Epithelial cell of esophagus (primary cell): ENCODE measurements at regions not wholly inside any gene's neighbourhood (a gene's known extent, or its start where the extent isn't known, plus 50 kb on each side); places are given as distances from the start of the nearest gene placed in this dataset.

Experiments
- DNase-seq: peaks from one replicate; pipeline ENCODE4 v3.0.0; 2010; ENCODE audit warnings: low read depth
- H3K4me3 ChIP-seq: 2 replicates; pipeline ENCODE4 v1.5.1; 2011; ENCODE audit warnings: mild to moderate bottlenecking, low read length, control low read depth
- CTCF ChIP-seq: IDR thresholded peaks from 2 replicates; pipeline ENCODE4 v1.5.1; 2011; ENCODE audit warnings: low read depth, mild to moderate bottlenecking, low read length, control low read depth, inconsistent platforms; ENCODE audit not compliant: insufficient read depth; ENCODE audit errors: missing control alignments

DNA sequence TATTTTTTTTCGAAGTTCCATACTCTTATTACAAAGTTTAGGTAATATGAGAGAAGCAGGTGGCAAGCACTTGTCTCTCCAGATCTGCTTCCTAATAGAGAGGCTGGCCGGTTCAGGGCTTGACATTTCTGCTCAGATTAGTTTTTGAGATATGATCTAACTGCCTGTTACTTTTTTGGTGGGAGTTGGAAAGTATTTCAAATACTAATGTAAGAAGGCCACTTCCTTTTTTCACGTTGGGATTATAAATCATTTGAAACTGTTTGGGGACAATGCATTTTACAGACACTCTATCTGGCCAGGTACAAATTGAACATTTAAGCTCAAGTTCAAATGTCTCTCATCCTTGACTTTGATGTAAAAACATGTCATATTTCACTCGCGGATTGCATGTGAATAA, 222.1 kb upstream of the SULF2 start:
- TF ChIP-seq CTCF, result no peak
- DNase-seq, result no peak
- no peak overlapping the region for H3K4me3 ChIP-seq

DNA sequence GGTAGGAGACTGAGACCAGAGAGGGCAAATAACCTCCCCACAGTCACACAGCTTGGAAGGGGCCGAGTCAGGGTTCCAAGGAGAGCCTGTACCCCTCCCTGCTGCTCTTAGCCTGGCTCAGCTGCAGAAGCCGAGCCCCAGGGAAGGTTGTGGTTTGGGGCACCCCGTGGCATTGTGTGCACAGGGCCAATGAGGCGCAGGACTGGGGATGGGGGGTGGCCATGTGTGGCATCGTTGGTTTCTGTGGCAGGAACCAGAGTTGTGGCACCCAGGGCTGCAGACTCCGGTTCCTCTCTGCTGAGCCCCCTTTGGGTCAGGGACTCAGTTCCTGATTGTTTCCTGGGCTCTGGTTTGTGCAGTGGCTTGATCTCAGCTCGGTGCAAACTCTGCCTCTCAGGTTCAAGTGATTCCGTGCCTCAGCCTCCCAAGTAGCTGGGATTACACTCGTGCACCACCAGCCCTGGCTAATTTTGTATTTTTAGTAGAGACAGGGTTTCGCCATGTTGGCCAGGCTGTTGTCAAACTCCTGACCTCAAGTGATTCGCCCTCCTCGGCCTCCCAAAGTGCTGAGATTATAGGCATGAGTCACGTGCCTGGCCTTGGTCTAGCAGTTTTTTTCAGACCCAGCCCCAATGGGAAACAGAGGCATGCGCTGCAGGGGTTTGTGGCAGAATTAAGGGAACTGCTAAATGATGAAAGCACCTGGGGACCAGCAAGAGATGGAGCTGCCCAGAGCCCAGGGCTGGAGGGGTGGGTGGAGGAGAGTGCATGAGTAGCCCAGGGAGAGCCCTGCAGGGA, 221.0 kb upstream of the SULF2 start:
- H3K4me3 ChIP-seq, result no peak overlapping the region
- no peak for TF ChIP-seq CTCF
- no peak for DNase-seq

DNA sequence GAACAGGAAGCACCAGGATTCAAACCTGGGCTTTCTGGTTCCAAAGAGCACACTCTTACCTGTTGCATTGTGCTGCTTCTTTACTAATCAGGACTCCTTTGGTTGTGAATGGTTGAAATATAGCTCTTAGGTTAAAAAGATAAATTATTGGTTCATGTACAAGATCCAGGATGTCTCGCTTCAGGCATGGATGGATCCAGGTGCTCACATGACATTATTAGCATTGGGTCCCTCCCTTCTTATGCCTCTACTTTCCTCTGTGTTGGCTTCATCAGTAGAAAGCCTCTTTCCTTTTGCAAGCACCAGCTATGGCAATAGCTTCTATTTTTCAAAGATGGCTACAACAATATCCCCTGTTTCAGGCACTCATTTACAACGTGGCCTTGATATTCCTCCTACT, 217.7 kb upstream of the SULF2 start:
- H3K4me3 ChIP-seq, result no peak overlapping the region
- TF ChIP-seq CTCF, result no peak
- DNase-seq, result no peak

- H3K4me3 ChIP-seq, result no peak overlapping the region
- TF ChIP-seq CTCF, result no peak
- no peak for DNase-seq
These were observed 217.3 kb upstream of the SULF2 start for GRCh38 chr20:48002517-48002970.

- no peak for DNase-seq
- H3K4me3 ChIP-seq, result no peak overlapping the region
- no peak for TF ChIP-seq CTCF
These were observed 213.9 kb upstream of the SULF2 start for GRCh38 chr20:47999166-47999565.

GRCh38 chr20:47998736-47999135, 213.5 kb upstream of the SULF2 start:
- no peak overlapping the region for H3K4me3 ChIP-seq
- no peak for DNase-seq
- no peak for TF ChIP-seq CTCF

- TF ChIP-seq CTCF, result no peak
- no peak for DNase-seq
- no peak overlapping the region for H3K4me3 ChIP-seq
These were observed 210.4 kb upstream of the SULF2 start for GRCh38 chr20:47995661-47996060.
